ENCODE measurements at regions not wholly inside any gene's neighbourhood (a gene's known extent, or its start where the extent isn't known, plus 50 kb on each side); places are given as distances from the start of the nearest gene placed in this dataset.

- TF ChIP-seq CTCF (IDR thresholded peaks at IDR 0.05; ENCODE audit: borderline replicate concordance, insufficient read depth, low read depth, low read length) = no peak
- H3K4me3 ChIP-seq (ENCODE audit: low read depth, low read length) = no peak overlapping the region
These were observed 555.8 kb downstream of the PKHD1 start for GRCh38 chr6:51531623-51532022.

- TF ChIP-seq CTCF (IDR thresholded peaks at IDR 0.05; ENCODE audit: borderline replicate concordance, insufficient read depth, low read depth, low read length) = no peak
- H3K4me3 ChIP-seq (ENCODE audit: low read depth, low read length) = no peak overlapping the region
These were observed 553.5 kb downstream of the PKHD1 start for GRCh38 chr6:51533962-51534361.

GRCh38 chr6:51535327-51535726, 552.1 kb downstream of the PKHD1 start:
- no peak overlapping the region for H3K4me3 ChIP-seq (ENCODE audit: low read depth, low read length)
- no peak for TF ChIP-seq CTCF (IDR thresholded peaks at IDR 0.05; ENCODE audit: borderline replicate concordance, insufficient read depth, low read depth, low read length)

- no peak overlapping the region for H3K4me3 ChIP-seq (ENCODE audit: low read depth, low read length)
- TF ChIP-seq CTCF (IDR thresholded peaks at IDR 0.05; ENCODE audit: borderline replicate concordance, insufficient read depth, low read depth, low read length) = no peak
These were observed 550.7 kb downstream of the PKHD1 start for GRCh38 chr6:51536728-51537127.

GRCh38 chr6:51541847-51542246, 545.6 kb downstream of the PKHD1 start:
- TF ChIP-seq CTCF (IDR thresholded peaks at IDR 0.05; ENCODE audit: borderline replicate concordance, insufficient read depth, low read depth, low read length) = no peak
- H3K4me3 ChIP-seq (ENCODE audit: low read depth, low read length) = no peak overlapping the region

- no peak overlapping the region for H3K4me3 ChIP-seq (ENCODE audit: low read depth, low read length)
- TF ChIP-seq CTCF (IDR thresholded peaks at IDR 0.05; ENCODE audit: borderline replicate concordance, insufficient read depth, low read depth, low read length) = no peak
These were observed 544.9 kb downstream of the PKHD1 start for GRCh38 chr6:51542475-51542874.

- no peak overlapping the region for H3K4me3 ChIP-seq (ENCODE audit: low read depth, low read length)
- TF ChIP-seq CTCF (IDR thresholded peaks at IDR 0.05; ENCODE audit: borderline replicate concordance, insufficient read depth, low read depth, low read length) = no peak
These were observed 537.2 kb downstream of the PKHD1 start for GRCh38 chr6:51550243-51550642.

All from GM12875 (cell line).